Suppressor macrophage (primary cell): ENCODE measurements at regions not wholly inside any gene's neighbourhood (a gene's known extent, or its start where the extent isn't known, plus 50 kb on each side); places are given as distances from the start of the nearest gene placed in this dataset.
A peak's percentile ranks its signal among the peaks of the same experiment; 100 is the strongest.
"Not testable (repeated sequence)": the region's sequence is repeated elsewhere in the genome, so short reads cannot be mapped to it uniquely, and the experiment has no call there.

Experiments used
- DNase-seq, 4 experiments: peaks; one replicate each; pipeline ENCODE4 v3.0.0-alpha.2; 2020 to 2022

GRCh38 chr2:145423809-145424208, 903.9 kb upstream of the ZEB2 start:
- DNase-seq: peak in 2 of 4 experiments; percentile 18 to 36

GRCh38 chr2:145422576-145422975, 902.7 kb upstream of the ZEB2 start:
- DNase-seq: no peak

- no peak for DNase-seq
These were observed 901.9 kb upstream of the ZEB2 start for GRCh38 chr2:145421841-145422240.

- DNase-seq: no peak
These were observed 896.7 kb upstream of the ZEB2 start for GRCh38 chr2:145416640-145417039.

GRCh38 chr2:145415151-145415550, 895.2 kb upstream of the ZEB2 start:
- no peak for DNase-seq

- peak in 3 of 4 experiments; percentile 11 to 41 (median 19) for DNase-seq
These were observed 893.5 kb upstream of the ZEB2 start for GRCh38 chr2:145413261-145414030.

- no peak for DNase-seq
These were observed 892.2 kb upstream of the ZEB2 start for GRCh38 chr2:145412155-145412554.

- DNase-seq: peak; percentile 3 to 36 (median 14)
These were observed 891.6 kb upstream of the ZEB2 start for GRCh38 chr2:145411493-145411892.

- no peak for DNase-seq
These were observed 890.2 kb upstream of the ZEB2 start for GRCh38 chr2:145410086-145410485.

- no peak for DNase-seq
These were observed 889.1 kb upstream of the ZEB2 start for GRCh38 chr2:145408980-145409379.

- DNase-seq: no peak
These were observed 884.8 kb upstream of the ZEB2 start for GRCh38 chr2:145404690-145405089.

GRCh38 chr2:145402706-145403277, 882.9 kb upstream of the ZEB2 start:
- no peak for DNase-seq

- no peak for DNase-seq
These were observed 879.2 kb upstream of the ZEB2 start for GRCh38 chr2:145399131-145399530.

- no peak for DNase-seq
These were observed 874.3 kb upstream of the ZEB2 start for GRCh38 chr2:145394181-145394580.

- DNase-seq: no peak
These were observed 867.1 kb upstream of the ZEB2 start for GRCh38 chr2:145386973-145387372.

GRCh38 chr2:145383961-145384360, 864.0 kb upstream of the ZEB2 start:
- no peak for DNase-seq

GRCh38 chr2:145380436-145381017, 860.6 kb upstream of the ZEB2 start:
- no peak for DNase-seq

GRCh38 chr2:145379934-145380333, 860.0 kb upstream of the ZEB2 start:
- DNase-seq: no peak

- DNase-seq: no peak
These were observed 854.2 kb upstream of the ZEB2 start for GRCh38 chr2:145374165-145374564.

GRCh38 chr2:145367334-145367733, 847.4 kb upstream of the ZEB2 start:
- DNase-seq: not testable (repeated sequence)

- no peak for DNase-seq
These were observed 846.4 kb upstream of the ZEB2 start for GRCh38 chr2:145366341-145366740.

- no peak for DNase-seq
These were observed 840.3 kb upstream of the ZEB2 start for GRCh38 chr2:145360129-145360790.

- DNase-seq: no peak
These were observed 839.6 kb upstream of the ZEB2 start for GRCh38 chr2:145359561-145359960.

- no peak for DNase-seq
These were observed 836.1 kb upstream of the ZEB2 start for GRCh38 chr2:145356056-145356455.
